ENCODE measurements at regions not wholly inside any gene's neighbourhood (a gene's known extent, or its start where the extent isn't known, plus 50 kb on each side); places are given as distances from the start of the nearest gene placed in this dataset.

DNA sequence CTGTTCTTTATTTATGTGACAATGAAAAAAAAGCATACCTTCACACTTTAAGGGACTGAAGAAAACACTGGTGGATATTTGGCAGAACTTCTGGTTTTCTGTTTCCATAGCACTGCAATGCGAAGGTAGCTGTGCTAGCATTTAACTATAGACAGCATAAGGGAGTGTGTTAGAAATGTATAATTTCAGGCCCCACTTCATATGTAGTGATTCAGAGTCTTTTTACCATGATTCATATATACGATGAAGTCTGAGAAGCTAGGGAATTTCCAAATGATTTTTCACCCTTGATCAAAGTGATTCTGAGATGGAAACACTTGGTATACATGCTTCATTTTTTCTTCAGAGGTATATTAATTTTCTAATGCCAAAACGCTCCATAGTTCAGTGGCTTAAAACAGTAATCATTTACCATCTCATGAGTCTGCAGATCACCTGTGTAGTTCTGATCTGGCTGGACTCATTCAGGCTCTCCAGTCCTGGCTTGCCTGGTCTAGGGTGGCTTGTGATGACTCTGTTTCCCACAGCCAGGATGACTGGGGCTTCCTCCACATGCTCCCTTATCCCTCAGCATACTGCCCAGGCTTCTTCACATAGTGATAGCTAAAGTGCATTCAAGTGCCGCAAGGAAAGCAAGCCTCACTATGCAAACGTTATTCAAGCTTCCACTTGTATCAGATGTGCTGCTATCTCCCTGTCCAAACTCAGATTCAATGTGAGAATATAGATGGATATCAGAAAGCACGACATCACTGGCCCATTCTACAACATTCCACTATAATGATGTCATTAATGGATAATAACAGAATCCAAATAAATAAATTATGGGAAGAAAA, 790.1 kb downstream of the TECRL start:
- H3K9me3 ChIP-seq (replicated peaks; ENCODE audit: control insufficient read depth, insufficient read depth, low read length) = no peaks in the 10 kb centered on the region
- ATAC-seq (peak; percentile 66), DNase-seq (ENCODE audit: low read depth, low spot score) (no peak), FAIRE-seq (no peak)
- no peaks in the 10 kb centered on the region for H3K4me1 ChIP-seq (ENCODE audit: control insufficient read depth, insufficient read depth, low read length)
- H3K79me2 ChIP-seq (ENCODE audit: control insufficient read depth, insufficient read depth, low read length) = no peaks in the 10 kb centered on the region
- no peaks in the 10 kb centered on the region for H3K36me3 ChIP-seq (ENCODE audit: control insufficient read depth in 2 of 2, insufficient read depth in 2 of 2, low read length in 1 of 2)
- intact Hi-C loops (cut with micrococcal nuclease; ENCODE audit: unreplicated experiment) = no loop called here
- no peak overlapping the region for H2AFZ ChIP-seq (ENCODE audit: control insufficient read depth, low read depth, low read length)
- TF ChIP-seq NR2F1 (conservative IDR thresholded peaks at IDR 0.05) = no peak
- no peak for TF ChIP-seq KAT2A (conservative IDR thresholded peaks at IDR 0.05; ENCODE audit: control insufficient read depth, low read depth, low read length)
- TF ChIP-seq, protein P1, sequence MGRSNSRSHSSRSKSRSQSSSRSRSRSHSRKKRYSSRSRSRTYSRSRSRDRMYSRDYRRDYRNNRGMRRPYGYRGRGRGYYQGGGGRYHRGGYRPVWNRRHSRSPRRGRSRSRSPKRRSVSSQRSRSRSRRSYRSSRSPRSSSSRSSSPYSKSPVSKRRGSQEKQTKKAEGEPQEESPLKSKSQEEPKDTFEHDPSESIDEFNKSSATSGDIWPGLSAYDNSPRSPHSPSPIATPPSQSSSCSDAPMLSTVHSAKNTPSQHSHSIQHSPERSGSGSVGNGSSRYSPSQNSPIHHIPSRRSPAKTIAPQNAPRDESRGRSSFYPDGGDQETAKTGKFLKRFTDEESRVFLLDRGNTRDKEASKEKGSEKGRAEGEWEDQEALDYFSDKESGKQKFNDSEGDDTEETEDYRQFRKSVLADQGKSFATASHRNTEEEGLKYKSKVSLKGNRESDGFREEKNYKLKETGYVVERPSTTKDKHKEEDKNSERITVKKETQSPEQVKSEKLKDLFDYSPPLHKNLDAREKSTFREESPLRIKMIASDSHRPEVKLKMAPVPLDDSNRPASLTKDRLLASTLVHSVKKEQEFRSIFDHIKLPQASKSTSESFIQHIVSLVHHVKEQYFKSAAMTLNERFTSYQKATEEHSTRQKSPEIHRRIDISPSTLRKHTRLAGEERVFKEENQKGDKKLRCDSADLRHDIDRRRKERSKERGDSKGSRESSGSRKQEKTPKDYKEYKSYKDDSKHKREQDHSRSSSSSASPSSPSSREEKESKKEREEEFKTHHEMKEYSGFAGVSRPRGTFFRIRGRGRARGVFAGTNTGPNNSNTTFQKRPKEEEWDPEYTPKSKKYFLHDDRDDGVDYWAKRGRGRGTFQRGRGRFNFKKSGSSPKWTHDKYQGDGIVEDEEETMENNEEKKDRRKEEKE (IDR thresholded peaks at IDR 0.05) = no peak
- TF ChIP-seq DPF2 (IDR thresholded peaks at IDR 0.05) = no peak
- no peak for TF ChIP-seq POLR2A (IDR thresholded peaks at IDR 0.05; ENCODE audit: low read depth, low read length)
- no peak for TF ChIP-seq RELA (IDR thresholded peaks at IDR 0.05; ENCODE audit: borderline replicate concordance, partially characterized antibody)
- TF ChIP-seq POU2F2 (IDR thresholded peaks at IDR 0.05; ENCODE audit: borderline replicate concordance, low read depth, low read length) = no peak
- no peak for TF ChIP-seq PML (IDR thresholded peaks at IDR 0.05; ENCODE audit: low read length)
- TF ChIP-seq ASH2L (IDR thresholded peaks at IDR 0.05; ENCODE audit: borderline replicate concordance, low read depth) = no peak
- no peak for TF ChIP-seq PAX8 (IDR thresholded peaks at IDR 0.05)
- no peak for TF ChIP-seq IKZF1 (conservative IDR thresholded peaks at IDR 0.05)
- H4K20me1 ChIP-seq (ENCODE audit: control insufficient read depth, insufficient read depth) = no peaks in the 10 kb centered on the region
- no peak overlapping the region for H3K4me2 ChIP-seq (ENCODE audit: control insufficient read depth, insufficient read depth)
- ChIA-PET CTCF (interaction anchor here (0.6 to 1.5 kb wide), 5 partner anchors 11 to 147 kb away, joined by 3 to 5 read pairs (median 3); no protein-coding TSS in a partner anchor), POLR2A (no interaction called here), RAD21 (ENCODE audit: unreplicated experiment) (interaction anchor here (0.8 to 2.4 kb wide), 8 partner anchors 11 to 138 kb away, joined by 3 to 8 read pairs (median 3); no protein-coding TSS in a partner anchor), SMC1A (ENCODE audit: uncharacterized antibody, unreplicated experiment) (interaction anchor here (0.8 to 2.1 kb wide), 13 partner anchors 9 to 548 kb away, joined by 3 to 8 read pairs (median 3); no protein-coding TSS in a partner anchor)
- no peak overlapping the region for H3K4me3 ChIP-seq
- H3K27me3 ChIP-seq (replicated peaks in 1 of 2; ENCODE audit: control insufficient read depth in 2 of 2, insufficient read depth in 2 of 2, low read length in 1 of 2) = no peaks in the 10 kb centered on the region
- H3K27ac ChIP-seq (ENCODE audit: control insufficient read depth, insufficient read depth) = no peak overlapping the region
- no TSS peak for BruUV-seq (replicated peaks)
- 7% methylated on average over 6 of the region's 6 CpGs for WGBS (ENCODE audit: insufficient coverage, insufficient replicate concordance, low lambda C conversion rate, missing lambda C conversion rate)
- in situ Hi-C loops (cut with MboI) = no loop called here
- H3K9ac ChIP-seq (ENCODE audit: control insufficient read depth, insufficient read depth, low read length) = no peak overlapping the region

Measured in GM12878 (cell line).